ENCODE measurements at regions not wholly inside any gene's neighbourhood (a gene's known extent, or its start where the extent isn't known, plus 50 kb on each side); places are given as distances from the start of the nearest gene placed in this dataset.

GRCh38 chr7:53246957-53247356 is 211.5 kb downstream of the POM121L12 start:
- TF ChIP-seq GATA3 (IDR thresholded peaks at IDR 0.05; ENCODE audit: low read depth, low read length) (no peak), GATA2 (IDR thresholded peaks at IDR 0.05; ENCODE audit: low read depth, low read length) (no peak)

Data from SH-SY5Y (cell line).